ENCODE measurements at regions not wholly inside any gene's neighbourhood (a gene's known extent, or its start where the extent isn't known, plus 50 kb on each side); places are given as distances from the start of the nearest gene placed in this dataset.

GRCh38 chr5:14006823-14007520 lies 62.5 kb upstream of the DNAH5 start:
- H3K27me3 ChIP-seq (ENCODE audit: control insufficient read depth, insufficient read depth, low read length), result no peaks in the 10 kb centered on the region

DNA sequence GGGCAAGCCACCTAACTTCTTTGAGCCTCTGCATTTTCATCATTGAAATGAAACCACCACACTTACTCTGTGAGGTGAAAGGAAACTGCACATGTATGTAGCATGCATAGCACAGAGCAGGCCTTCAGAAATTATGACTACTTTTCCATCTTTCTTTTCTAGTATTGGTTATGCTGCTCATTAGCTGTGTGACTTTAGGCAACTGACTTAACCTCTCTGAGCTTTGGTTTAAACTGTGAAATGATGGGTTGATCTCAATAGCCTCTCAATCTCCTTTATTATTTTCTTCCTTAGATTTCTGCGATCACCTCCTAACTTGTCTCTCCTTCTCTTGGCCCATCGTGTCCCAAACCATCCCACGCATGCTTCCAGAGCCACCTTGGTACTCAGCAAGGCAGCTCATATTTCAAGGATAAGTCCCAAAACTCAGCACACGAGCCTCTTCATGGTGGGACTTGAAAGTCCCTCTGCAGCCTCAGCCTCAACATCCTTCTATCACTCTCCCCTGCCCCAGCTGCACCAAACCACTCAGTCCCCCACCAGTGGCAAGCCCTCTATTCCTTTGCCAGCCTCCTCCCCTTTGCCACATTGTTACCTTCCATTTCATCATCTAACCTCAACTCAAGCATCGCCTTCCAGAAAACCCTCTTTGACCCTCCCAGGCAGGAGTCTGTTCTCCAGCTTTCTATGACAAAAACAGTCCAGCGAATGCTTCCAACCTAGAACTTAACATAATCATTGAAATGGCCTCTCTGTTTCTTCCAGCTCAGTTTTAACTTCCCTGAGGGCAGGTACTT lies 60.3 kb upstream of the DNAH5 start:
- no peaks in the 10 kb centered on the region for H3K27me3 ChIP-seq (ENCODE audit: control insufficient read depth, insufficient read depth, low read length)
- H3K36me3 ChIP-seq (ENCODE audit: control insufficient read depth, insufficient read depth, low read length), result no peaks in the 10 kb centered on the region
- no peaks in the 10 kb centered on the region for H3K4me1 ChIP-seq (ENCODE audit: control insufficient read depth, insufficient read depth, low read length)
- no peak overlapping the region for H3K9ac ChIP-seq (ENCODE audit: low read length)
- no peak overlapping the region for H3K4me3 ChIP-seq (ENCODE audit: low read length)
- H3K27ac ChIP-seq (ENCODE audit: low read depth, low read length), result no peak overlapping the region

More at GRCh38 chr5:14006823-14007520, 62.5 kb upstream of the DNAH5 start:
- Histone ChIP-seq H3K9ac (ENCODE audit: low read length) (no peak overlapping the region), H3K27ac (ENCODE audit: low read depth, low read length) (no peak overlapping the region), H3K36me3 (ENCODE audit: control insufficient read depth, insufficient read depth, low read length) (no peaks in the 10 kb centered on the region), H3K4me3 (ENCODE audit: low read length) (no peak overlapping the region), H3K4me1 (ENCODE audit: control insufficient read depth, insufficient read depth, low read length) (peaks cover 2% of the 10 kb centered on the region)

DNA sequence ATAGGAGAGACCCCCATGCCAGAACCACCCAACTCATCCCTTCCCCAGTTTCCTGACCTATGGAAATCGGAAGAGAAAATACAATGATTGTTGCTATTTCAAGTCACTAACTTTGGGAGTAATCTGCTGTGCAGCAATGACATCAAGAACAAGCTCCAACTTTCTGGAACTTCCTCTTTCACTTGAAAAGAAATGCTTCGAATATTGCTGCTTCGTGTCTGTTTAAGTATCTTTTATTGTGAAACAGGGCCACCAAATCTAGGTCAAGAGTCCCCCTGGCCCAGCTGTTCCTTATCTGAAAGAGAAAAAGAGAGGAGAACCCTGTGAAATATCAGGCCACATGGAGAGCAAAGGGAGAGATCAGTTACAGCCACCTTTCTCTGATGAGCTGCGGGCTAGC lies 59.4 kb upstream of the DNAH5 start:
- Histone ChIP-seq H3K9ac (ENCODE audit: low read length) (no peak overlapping the region), H3K4me3 (ENCODE audit: low read length) (no peak overlapping the region), H3K27me3 (ENCODE audit: control insufficient read depth, insufficient read depth, low read length) (no peaks in the 10 kb centered on the region), H3K27ac (ENCODE audit: low read depth, low read length) (no peak overlapping the region), H3K36me3 (ENCODE audit: control insufficient read depth, insufficient read depth, low read length) (no peaks in the 10 kb centered on the region), H3K4me1 (ENCODE audit: control insufficient read depth, insufficient read depth, low read length) (no peaks in the 10 kb centered on the region)

GRCh38 chr5:14003513-14003912 lies 59.0 kb upstream of the DNAH5 start:
- Histone ChIP-seq H3K4me3 (ENCODE audit: low read length) (no peak overlapping the region), H3K9ac (ENCODE audit: low read length) (no peak overlapping the region), H3K36me3 (ENCODE audit: control insufficient read depth, insufficient read depth, low read length) (no peaks in the 10 kb centered on the region), H3K27me3 (ENCODE audit: control insufficient read depth, insufficient read depth, low read length) (no peaks in the 10 kb centered on the region), H3K27ac (ENCODE audit: low read depth, low read length) (no peak overlapping the region), H3K4me1 (ENCODE audit: control insufficient read depth, insufficient read depth, low read length) (no peaks in the 10 kb centered on the region)

DNA sequence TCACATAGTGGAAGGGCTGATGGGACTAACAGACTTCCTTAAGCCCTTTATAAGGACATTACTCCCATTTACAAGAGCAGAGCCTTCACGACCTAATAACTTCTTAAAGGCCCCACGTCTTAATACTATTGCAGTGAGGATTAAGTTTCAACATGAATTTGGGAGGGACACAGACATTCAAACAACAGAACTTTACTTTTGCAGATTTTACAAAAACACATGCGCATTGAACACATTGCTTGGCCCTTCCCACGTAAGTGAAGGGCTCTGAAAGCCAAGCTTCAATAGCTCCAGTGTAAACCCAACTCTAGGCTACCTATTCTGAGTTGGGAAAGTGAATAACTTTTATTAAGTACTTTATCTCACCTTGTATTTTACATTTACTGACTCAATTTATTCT lies 53.8 kb upstream of the DNAH5 start:
- Histone ChIP-seq H3K9ac (ENCODE audit: low read length) (no peak overlapping the region), H3K4me1 (ENCODE audit: control insufficient read depth, insufficient read depth, low read length) (no peaks in the 10 kb centered on the region), H3K36me3 (ENCODE audit: control insufficient read depth, insufficient read depth, low read length) (no peaks in the 10 kb centered on the region), H3K27ac (ENCODE audit: low read depth, low read length) (no peak overlapping the region), H3K4me3 (ENCODE audit: low read length) (no peak overlapping the region), H3K27me3 (ENCODE audit: control insufficient read depth, insufficient read depth, low read length) (no peaks in the 10 kb centered on the region)

GRCh38 chr5:13997514-13997913 lies 53.0 kb upstream of the DNAH5 start:
- Histone ChIP-seq H3K27ac (ENCODE audit: low read depth, low read length) (no peak overlapping the region), H3K36me3 (ENCODE audit: control insufficient read depth, insufficient read depth, low read length) (no peaks in the 10 kb centered on the region), H3K4me3 (ENCODE audit: low read length) (no peak overlapping the region), H3K9ac (ENCODE audit: low read length) (no peak overlapping the region), H3K27me3 (ENCODE audit: control insufficient read depth, insufficient read depth, low read length) (no peaks in the 10 kb centered on the region), H3K4me1 (ENCODE audit: control insufficient read depth, insufficient read depth, low read length) (no peaks in the 10 kb centered on the region)

DNA sequence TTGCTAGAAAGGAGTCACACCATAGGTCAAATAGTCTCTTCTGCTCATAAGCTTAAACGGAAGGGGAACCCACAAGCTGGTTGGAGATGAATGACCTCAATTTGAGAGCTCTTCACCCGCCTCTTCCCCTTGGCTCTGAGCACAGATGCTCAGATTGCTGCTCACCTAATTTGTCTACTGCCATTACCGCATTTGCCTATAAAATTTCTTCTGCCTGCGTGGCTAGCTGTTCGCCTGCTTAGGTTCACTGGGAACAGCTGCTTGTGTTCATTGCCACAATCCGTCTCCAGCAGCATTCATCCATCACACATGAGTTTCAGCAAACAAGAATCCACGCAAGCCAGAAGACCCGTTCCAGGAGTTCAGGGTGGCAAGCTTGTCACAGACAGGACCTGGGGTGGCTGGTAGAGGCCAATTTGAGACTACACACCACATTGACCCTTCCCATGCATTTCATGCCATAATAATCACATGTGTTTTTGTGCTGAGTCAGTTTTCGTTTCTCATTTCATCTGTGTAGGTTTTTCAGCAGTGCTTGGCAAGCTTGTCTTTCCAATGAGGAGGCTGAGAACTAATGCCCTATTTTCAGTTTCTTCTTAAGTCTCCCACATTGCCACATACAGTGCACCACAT lies 50.2 kb upstream of the DNAH5 start:
- Histone ChIP-seq H3K27ac (ENCODE audit: low read depth, low read length) (no peak overlapping the region), H3K36me3 (ENCODE audit: control insufficient read depth, insufficient read depth, low read length) (no peaks in the 10 kb centered on the region), H3K4me3 (ENCODE audit: low read length) (no peak overlapping the region), H3K27me3 (ENCODE audit: control insufficient read depth, insufficient read depth, low read length) (no peaks in the 10 kb centered on the region), H3K9ac (ENCODE audit: low read length) (no peak overlapping the region), H3K4me1 (ENCODE audit: control insufficient read depth, insufficient read depth, low read length) (no peaks in the 10 kb centered on the region)
